Stimulated activated CD8-positive, alpha-beta memory T cell treated with anti-CD3 and anti-CD28 coated beads, Interleukin-12 subunit alpha, Interleukin-12 subunit beta, amount 100 ng/mL, for 24 hours (primary cell): ENCODE measurements at regions not wholly inside any gene's neighbourhood (a gene's known extent, or its start where the extent isn't known, plus 50 kb on each side); places are given as distances from the start of the nearest gene placed in this dataset.
"Not testable (repeated sequence)": the region's sequence is repeated elsewhere in the genome, so short reads cannot be mapped to it uniquely, and the experiment has no call there.

Source experiments
- DNase-seq: peaks from one replicate; pipeline ENCODE4 v3.0.0-alpha.2; 2020; ENCODE audit errors: extremely low read depth

DNA sequence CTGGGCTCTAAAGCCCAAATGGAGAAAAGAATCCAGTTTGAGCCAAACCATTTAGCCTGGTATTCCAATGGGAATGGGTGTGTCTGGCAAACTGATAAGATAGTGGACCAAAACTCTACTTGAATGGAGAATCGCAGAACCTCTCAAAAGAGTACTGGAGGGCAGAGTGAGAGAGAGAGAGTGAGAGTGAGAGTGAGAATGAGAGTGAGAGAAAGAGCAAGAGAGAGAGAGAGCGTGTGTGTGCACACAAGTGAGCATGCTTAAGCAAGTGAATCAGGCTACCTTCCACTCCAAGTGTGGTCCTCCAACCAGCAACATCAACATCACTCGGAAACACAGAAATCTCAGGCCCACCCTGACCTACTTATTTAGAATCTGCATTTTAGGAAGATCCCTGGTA is 58.8 kb downstream of the UQCRFS1 start:
- DNase-seq = no peak

DNA sequence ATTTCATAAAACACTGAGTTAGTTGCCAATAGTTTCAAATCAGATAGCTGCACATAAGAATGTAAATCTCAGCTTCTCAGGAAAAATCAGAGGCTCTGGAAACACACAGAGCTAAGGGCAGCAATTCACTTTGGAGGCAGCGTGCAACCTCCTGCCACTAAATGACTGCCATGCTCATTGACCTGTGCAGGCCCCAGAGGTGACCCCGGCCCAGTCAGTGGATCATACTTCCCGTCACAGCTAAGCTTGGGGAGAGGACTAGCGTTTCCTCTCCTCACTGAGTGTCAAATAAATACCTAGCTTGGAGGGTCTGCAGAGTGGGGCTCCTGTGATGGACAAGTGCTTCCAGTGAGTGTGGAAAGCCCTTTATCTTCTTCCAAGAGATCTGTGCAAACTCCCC is 67.2 kb downstream of the UQCRFS1 start:
- DNase-seq = no peak

GRCh38 chr19:29143183-29143582 is 69.8 kb downstream of the UQCRFS1 start:
- no peak for DNase-seq

- DNase-seq = no peak
Observed at GRCh38 chr19:29139227-29139626, 73.7 kb downstream of the UQCRFS1 start.

DNA sequence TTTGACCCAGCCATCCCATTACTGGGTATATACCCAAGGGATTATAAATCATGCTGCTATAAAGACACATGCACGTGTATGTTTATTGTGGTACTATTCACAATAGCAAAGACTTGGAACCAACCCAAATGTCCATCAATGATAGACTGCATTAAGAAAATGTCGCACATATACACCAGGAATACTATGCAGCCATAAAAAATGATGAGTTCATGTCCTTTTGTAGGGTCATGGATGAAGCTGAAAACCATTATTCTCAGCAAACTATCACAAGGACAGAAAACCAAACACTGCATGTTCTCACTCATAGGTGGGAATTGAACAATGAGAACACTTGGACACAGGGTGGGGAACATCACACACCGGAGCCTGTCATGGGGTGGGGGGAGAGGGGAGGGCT is 74.7 kb downstream of the UQCRFS1 start:
- DNase-seq = not testable (repeated sequence)

DNA sequence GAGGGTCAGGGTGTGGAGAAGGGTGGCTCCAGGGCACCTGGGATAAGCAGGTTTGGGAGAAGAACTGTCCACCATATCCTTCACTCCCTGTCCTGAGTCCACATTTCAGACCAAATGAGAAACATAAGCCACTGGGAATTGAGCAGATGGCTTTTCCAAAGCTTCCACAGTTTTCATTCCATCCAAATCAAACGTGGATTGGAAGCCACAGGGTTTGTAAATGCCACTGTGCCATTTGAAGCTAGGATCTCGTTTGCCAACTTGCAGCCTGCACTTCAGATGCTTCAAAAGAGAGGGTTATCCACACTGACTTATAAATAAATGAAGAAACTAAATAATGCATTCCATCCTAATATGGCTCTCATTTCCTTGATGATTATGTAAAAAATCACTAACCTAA is 81.5 kb downstream of the UQCRFS1 start:
- no peak for DNase-seq

DNA sequence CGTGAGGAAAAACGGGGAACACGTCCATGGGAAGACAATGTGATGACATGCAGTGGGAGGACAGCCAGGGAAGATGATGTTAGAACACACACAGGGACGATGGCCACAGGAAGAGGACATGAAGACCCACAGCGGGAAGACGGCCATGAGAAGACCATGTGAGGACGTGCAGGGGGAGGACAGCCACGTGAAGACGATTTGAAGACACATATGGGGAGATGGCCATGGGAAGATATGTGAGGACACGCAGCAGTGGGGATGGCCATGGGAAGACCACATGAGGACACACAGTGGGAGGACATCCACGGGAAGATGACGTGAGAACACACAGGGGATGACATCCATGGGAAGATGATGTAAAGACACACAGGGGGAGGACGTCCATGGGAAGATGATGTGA is 83.8 kb downstream of the UQCRFS1 start:
- no peak for DNase-seq

DNA sequence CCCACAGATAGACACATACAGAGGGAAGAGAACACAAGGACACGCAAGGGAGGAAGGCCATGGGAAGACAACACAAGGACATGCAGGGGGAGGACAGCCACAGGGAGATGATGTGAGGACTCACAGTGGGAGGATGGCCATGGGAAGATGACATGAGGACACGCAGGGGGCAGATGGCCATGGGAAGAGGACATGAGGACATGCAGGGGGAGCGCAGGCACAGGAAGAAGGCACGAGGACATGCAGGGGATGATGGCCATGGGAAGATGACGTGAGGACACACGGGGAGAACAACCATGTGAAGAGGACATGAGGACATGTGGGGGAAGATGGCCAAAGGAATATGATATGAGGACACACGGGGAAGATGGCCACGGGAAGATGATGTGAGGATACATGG is 84.7 kb downstream of the UQCRFS1 start:
- DNase-seq = no peak

DNA sequence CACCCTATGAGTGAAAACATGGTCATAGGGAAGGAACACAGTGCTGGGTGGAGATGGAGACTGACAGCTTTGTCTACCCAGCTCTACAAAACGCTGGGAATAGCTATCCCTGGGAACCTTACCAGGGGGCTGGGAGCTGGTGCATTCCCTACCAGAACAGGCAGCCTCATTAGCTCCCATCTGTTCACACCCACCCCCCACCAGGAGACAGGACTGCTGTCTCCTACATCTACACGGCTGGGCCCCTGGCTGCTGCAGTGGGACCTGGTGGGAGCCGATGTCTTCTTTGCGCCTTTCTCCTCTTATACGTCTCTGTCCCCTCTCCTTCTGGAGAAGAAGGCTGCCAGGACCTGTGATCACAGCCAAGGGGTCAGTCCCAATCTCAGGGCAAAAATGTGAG is 90.8 kb downstream of the UQCRFS1 start:
- DNase-seq = no peak

DNA sequence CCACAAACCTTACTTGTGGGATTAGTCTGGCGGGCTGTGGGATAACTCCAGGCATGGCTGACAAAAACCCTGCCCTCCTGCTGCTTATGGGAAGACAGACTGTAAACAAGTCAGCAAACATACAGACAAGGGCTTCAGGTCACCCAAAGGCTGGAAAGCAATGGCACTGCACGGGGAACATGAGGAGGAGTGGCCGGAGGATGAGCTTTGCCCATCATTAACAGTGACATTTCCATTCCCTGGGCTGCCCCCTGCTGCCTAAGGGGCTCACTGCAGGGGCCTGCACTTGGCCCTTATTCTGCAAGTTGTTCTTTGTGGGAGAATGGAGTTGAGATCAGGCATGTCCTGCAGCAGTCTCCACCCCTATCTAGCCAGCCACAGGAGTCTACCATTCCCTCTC is 91.3 kb downstream of the UQCRFS1 start:
- no peak for DNase-seq

DNA sequence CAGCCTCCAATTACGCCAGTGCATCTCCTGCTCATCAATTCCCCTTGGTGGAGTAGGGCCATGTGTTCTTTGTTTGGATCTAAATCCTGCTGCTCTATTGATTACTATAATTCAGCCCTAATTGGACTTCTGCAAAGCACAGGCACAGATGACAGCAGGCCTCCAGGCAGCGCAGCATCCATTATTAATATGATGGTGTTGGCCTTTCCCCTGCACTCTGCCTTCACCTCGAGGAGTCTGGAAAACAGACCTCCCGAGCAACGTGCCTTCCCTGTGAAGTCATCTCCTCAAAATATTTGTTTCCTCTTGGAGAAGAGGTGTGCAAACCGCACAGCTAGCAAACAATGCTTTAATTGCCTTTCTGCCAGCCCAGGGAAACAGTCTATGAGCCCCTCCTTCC is 92.5 kb downstream of the UQCRFS1 start:
- DNase-seq = no peak

DNA sequence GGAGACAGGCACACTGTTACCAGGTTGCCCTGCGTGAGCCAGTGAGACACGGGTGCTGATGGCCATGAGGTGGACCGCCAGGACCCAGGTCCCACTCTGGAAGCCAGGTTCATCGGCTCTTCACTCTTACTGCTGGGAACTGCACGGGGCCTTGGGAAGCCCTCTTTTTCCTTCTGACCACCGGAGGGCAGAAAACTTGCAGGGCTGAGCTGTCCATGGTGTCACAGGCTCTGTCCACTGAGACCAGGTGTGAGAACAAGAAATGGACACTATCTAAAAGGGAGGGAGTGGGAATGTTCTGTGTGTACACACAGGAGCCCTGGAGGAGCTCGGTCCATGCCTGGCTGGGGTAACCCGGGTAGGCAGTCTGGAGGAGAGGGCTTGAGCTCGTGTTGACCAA is 93.4 kb downstream of the UQCRFS1 start:
- DNase-seq = no peak

DNA sequence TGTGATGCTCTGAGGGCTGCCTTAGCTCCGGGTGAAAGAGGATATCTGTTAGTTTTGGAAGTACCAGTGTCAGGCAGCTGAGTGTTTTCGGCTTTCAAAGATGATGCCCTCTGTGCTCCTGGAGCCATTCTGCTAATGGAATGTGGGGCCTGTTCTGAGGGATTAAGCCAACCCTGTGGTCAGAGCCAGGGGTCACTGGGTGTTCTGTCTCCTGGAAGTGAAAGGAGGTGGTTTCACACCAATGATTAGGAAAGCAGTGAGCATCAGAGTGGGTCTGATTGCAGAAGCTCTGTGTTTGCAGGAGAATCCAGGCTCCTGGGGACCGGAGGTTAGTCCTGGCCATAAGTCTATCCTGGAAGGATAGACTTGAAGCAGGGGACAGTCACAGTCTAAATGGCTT is 94.6 kb downstream of the UQCRFS1 start:
- no peak for DNase-seq

DNA sequence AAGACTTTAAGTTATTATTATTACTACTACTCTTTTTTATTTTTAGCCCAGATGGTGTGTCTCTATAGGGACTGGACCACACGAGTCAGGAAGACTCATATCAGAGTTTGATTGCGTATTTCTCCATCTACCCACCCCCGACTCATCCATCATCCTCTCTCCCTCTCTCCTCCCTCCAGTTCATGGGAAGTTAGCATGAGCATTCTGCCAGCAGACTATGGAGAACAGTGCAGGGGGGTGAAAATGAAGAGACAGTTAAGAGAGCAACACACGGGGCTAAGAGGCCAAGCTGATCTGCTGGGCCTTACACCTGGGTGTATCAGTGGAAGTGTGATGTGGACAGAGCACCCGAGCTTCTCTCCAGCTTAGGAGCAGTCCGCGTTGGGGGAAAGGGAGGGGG is 95.0 kb downstream of the UQCRFS1 start:
- DNase-seq = no peak

GRCh38 chr19:29115181-29115580 is 97.8 kb downstream of the UQCRFS1 start:
- DNase-seq = no peak

DNA sequence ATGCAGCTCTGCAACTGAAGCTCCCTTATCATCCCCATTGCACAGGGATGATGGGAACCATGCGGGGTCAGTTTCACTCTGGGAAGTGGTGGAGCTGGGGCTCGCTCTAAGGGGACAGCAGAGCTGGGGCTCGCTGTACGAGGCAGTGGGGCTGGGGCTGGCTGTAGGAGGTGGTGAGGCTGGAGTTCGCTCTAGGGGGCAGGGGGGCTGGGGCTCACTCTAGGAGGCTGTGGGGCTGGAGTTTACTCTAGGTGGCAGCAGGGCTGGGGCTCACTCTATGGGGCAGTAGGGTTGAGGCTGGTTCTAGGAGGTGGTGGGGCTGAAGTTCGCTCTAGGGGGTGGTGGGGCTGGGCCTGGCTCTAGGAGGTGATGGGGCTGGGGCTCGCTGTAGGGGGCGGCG is 99.1 kb downstream of the UQCRFS1 start:
- no peak for DNase-seq

DNA sequence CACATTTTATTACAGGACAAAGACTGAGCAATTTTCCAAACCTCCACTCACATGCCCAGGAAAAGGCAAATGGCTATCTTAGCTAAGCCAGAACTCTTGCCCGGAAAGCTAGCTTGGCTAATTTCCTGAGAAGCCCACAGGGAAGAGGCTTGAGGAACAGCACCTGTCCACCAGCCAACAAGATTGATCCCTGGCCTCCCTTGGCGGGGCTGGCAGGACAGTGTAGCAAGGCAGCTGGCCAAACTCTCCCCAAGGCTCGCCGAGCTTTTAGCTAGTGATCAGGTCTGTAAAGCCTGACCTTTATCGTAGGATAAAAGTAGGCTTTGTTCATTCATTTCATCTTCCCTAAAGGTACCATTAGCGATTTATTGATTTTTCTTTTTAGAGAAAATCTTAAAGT is 101.4 kb downstream of the UQCRFS1 start:
- DNase-seq = no peak

DNA sequence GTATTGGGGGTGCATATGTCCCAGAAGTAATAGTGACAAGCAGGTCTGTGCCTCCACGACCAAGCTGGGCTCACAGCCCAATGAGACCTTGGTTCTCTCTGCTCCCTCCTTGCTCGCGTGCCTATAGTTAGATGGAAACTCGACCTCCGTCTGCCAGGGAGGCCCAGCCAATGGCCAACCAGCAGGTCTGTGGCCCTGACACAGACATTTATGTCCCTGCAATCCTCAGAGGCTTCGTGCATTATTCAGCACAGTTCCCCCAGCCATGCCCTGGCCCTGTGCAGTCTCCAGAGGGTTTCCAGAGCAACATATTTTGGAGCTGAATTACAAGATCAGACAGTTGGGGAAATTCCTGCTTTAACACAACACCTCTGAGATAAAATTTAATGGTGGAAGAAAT is 105.1 kb downstream of the UQCRFS1 start:
- no peak for DNase-seq

DNA sequence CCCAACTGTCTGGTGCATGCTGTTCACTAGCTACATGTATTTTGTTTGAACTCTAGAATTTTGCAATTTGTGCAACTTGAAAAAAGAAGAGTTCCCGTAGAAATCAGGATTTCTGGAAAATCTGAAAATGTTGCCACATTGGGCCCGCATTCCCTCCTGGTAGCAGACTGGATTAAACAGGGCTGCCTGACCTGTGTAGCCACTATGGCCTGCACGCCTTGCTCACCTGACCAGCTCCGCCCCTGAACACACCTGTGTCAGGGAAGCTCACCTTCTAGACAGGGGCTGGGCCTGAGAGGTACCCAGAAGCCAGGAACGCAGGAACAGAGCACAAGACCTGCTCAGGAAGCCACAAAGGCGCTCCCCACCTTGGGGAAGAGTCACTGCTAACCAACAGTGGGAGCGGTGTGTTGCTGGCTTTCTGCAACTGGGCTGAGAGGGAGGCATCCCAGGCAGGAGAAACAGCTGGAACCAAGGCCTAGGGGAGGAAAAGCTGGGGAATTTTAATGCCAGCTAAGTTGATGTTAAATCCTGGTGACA is 106.5 kb downstream of the UQCRFS1 start:
- DNase-seq = no peak

GRCh38 chr19:29105629-29106292 is 107.2 kb downstream of the UQCRFS1 start:
- DNase-seq = no peak

DNA sequence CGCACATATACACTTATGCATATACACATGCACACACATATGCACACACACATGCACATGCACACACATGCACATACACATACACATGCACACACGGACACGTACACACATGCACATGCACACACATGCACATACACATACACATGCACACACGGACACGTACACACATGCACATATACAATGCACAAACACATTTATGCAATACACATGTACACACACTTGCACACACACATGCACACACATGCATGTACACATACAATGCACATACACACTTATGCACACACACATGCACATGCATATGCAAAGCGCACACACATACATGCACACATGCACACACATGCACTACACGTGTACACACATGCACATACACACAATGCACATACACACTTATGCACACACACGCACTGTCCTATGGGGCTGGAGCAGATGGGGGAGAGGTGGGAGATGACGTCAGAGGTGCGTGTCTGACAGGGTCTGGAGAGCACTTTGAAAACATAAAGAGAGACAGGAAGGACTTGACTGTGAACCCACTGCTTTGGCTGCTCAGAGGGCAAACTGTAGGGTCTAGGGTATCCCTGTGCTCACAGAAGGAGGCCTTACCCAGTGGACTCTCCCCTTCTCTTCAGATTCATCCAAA is 108.2 kb downstream of the UQCRFS1 start:
- no peak for DNase-seq

- DNase-seq = no peak
Observed at GRCh38 chr19:29098863-29099481, 114.0 kb downstream of the UQCRFS1 start.

- no peak for DNase-seq
Observed at GRCh38 chr19:29098091-29098490, 114.9 kb downstream of the UQCRFS1 start.
